Body of pancreas (tissue), 4 donors: ENCODE measurements at regions not wholly inside any gene's neighbourhood (a gene's known extent, or its start where the extent isn't known, plus 50 kb on each side); places are given as distances from the start of the nearest gene placed in this dataset.

Experiments used
- ATAC-seq: fragments of 150-250 bp; one replicate; pipeline ENCODE4 v1.9.1; 2016
- DNase-seq, 4 donors: peaks; one replicate each; pipeline ENCODE4 v3.0.0-alpha.2; 2019
- H3K27ac ChIP-seq, 4 donors: fragments of 200-600 bp; sonication (generic); 1 replicate in 3 of 4; 2 replicates in 1 of 4; pipeline versions ENCODE4 v1.5.1 to v1.6.1; 2016 to 2019; ENCODE audit warnings: mild to moderate bottlenecking in 1 of 4, mixed read lengths in 1 of 4, moderate library complexity in 1 of 4
- H3K27me3 ChIP-seq, 2 donors: fragments of 200-600 bp; sonication (generic); one replicate each; pipeline ENCODE4 v1.6.0; 2016; ENCODE audit warnings: mild to moderate bottlenecking in 1 of 2
- H3K36me3 ChIP-seq, 2 donors: fragments of 200-600 bp; sonication (generic); replicated peaks in 1 of 2; 2 replicates each; pipeline ENCODE4 v1.5.1; 2016; ENCODE audit warnings: low read depth in 2 of 2; ENCODE audit not compliant: insufficient read depth in 1 of 2
- H3K4me1 ChIP-seq: fragments of 200-600 bp; sonication (generic); one replicate; pipeline ENCODE4 v1.6.0; 2016
- H3K4me3 ChIP-seq, 2 donors: fragments of 200-600 bp; sonication (generic); 1 replicate in 1 of 2; 2 replicates in 1 of 2; pipeline ENCODE4 v1.5.1; 2016 to 2019
- H3K9me3 ChIP-seq, 3 donors: fragments of 200-600 bp; sonication (generic); 1 replicate in 2 of 3; 2 replicates in 1 of 3; pipeline ENCODE4 v1.5.1; 2016
- CTCF ChIP-seq, 7 experiments: fragments of 450-650 bp in 4 of 7; fragments of 200-600 bp in 3 of 7; sonication (generic) in 3 of 7; IDR thresholded peaks; one replicate each; pipeline ENCODE4 v1.5.1; 2016 to 2019; ENCODE audit warnings: antibody characterized with exemption in 7 of 7
- POLR2A ChIP-seq, 3 donors: fragments of 450-650 bp; IDR thresholded peaks; one replicate each; pipeline ENCODE4 v1.6.1; 2016; ENCODE audit warnings: antibody characterized with exemption in 3 of 3, mild to moderate bottlenecking in 2 of 3
- WGBS, 2 donors: methylation state at CpG; one replicate each; pipeline ENCODE4 v1.1.5; 2017; 5-methylcytosine and 5-hydroxymethylcytosine counted together
- intact Hi-C: fragments of 100-400 bp; cut with DNase I; formaldehyde crosslinking; loops from one replicate; pipeline ENCODE4 v1.15.1; 2023

GRCh38 chr4:33187035-33187434 is 2466.9 kb downstream of the PCDH7 start:
- no peak overlapping the region for H3K4me3 ChIP-seq
- H3K4me1 ChIP-seq: no peaks in the 10 kb centered on the region
- H3K27ac ChIP-seq: no peak overlapping the region
- no peak for ATAC-seq
- no peaks in the 10 kb centered on the region for H3K36me3 ChIP-seq
- no peaks in the 10 kb centered on the region for H3K27me3 ChIP-seq
- intact Hi-C loops: no loop called here
- H3K9me3 ChIP-seq: no peaks in the 10 kb centered on the region
- DNase-seq: no peak
- TF ChIP-seq CTCF (IDR thresholded peaks at IDR 0.05) (no peak), POLR2A (IDR thresholded peaks at IDR 0.05) (no peak)

GRCh38 chr4:33188733-33189132 is 2468.6 kb downstream of the PCDH7 start:
- intact Hi-C loops: no loop called here
- TF ChIP-seq POLR2A (IDR thresholded peaks at IDR 0.05) (no peak), CTCF (IDR thresholded peaks at IDR 0.05) (no peak)
- 70 to 78% methylated on average over 4 to 6 of the region's 6 CpGs for WGBS, 2 donors
- no peak overlapping the region for H3K4me3 ChIP-seq
- no peaks in the 10 kb centered on the region for H3K4me1 ChIP-seq
- ATAC-seq: no peak
- H3K27me3 ChIP-seq: no peaks in the 10 kb centered on the region
- no peaks in the 10 kb centered on the region for H3K9me3 ChIP-seq
- H3K27ac ChIP-seq: no peak overlapping the region
- no peak for DNase-seq
- no peaks in the 10 kb centered on the region for H3K36me3 ChIP-seq

- TF ChIP-seq POLR2A (IDR thresholded peaks at IDR 0.05) (no peak), CTCF (IDR thresholded peaks at IDR 0.05) (no peak)
- H3K4me3 ChIP-seq: no peak overlapping the region
- no peaks in the 10 kb centered on the region for H3K36me3 ChIP-seq
- DNase-seq (no peak), ATAC-seq (no peak)
- intact Hi-C loops: no loop called here
- H3K27me3 ChIP-seq: no peaks in the 10 kb centered on the region
- no peaks in the 10 kb centered on the region for H3K9me3 ChIP-seq
- H3K27ac ChIP-seq: no peak overlapping the region
- no peaks in the 10 kb centered on the region for H3K4me1 ChIP-seq
- 100% methylated on average over 1 of the region's 1 CpG for WGBS, 2 donors
These were observed 2469.0 kb downstream of the PCDH7 start for GRCh38 chr4:33189169-33189568.

- DNase-seq (no peak), ATAC-seq (no peak)
- Histone ChIP-seq H3K27me3 (no peaks in the 10 kb centered on the region), H3K9me3 (no peaks in the 10 kb centered on the region), H3K27ac (no peak overlapping the region), H3K4me1 (no peaks in the 10 kb centered on the region), H3K36me3 (no peaks in the 10 kb centered on the region), H3K4me3 (no peak overlapping the region)
- intact Hi-C loops: no loop called here
- no peak for TF ChIP-seq CTCF (IDR thresholded peaks at IDR 0.05)
- no peak for TF ChIP-seq POLR2A (IDR thresholded peaks at IDR 0.05)
- WGBS, 2 donors: 22 to 32% methylated on average over 2 of the region's 2 CpGs
These were observed 2472.9 kb downstream of the PCDH7 start for GRCh38 chr4:33193109-33193508.

- Histone ChIP-seq H3K4me3 (no peak overlapping the region), H3K27ac (no peak overlapping the region), H3K27me3 (no peaks in the 10 kb centered on the region), H3K9me3 (no peaks in the 10 kb centered on the region), H3K36me3 (no peaks in the 10 kb centered on the region), H3K4me1 (no peaks in the 10 kb centered on the region)
- ATAC-seq (no peak), DNase-seq (no peak)
- TF ChIP-seq CTCF (IDR thresholded peaks at IDR 0.05) (no peak), POLR2A (IDR thresholded peaks at IDR 0.05) (no peak)
- intact Hi-C loops: no loop called here
These were observed 2480.2 kb downstream of the PCDH7 start for GRCh38 chr4:33200377-33200776.
